ENCODE measurements at regions not wholly inside any gene's neighbourhood (a gene's known extent, or its start where the extent isn't known, plus 50 kb on each side); places are given as distances from the start of the nearest gene placed in this dataset.

DNA sequence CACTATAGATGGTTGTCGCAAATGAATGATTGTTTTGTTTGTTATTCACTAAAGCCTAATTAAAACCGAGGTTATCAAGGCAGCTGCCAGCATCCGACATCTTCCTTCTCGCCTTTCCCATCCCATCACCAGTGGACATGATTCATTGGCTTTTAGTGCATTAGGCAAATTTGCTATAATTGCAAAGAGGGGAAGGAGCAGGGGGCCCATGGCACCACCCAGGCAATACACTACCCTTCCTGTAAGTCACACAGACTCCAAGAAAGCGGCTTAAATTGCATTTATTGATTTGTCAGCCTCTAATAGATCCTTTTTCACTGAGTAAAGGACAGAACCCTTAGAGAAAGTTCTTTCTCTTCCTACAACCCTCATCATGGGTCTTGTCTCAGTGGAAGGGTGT, 169.2 kb upstream of the NCAM1 start:
- in situ Hi-C loops (cut with HindIII; ENCODE audit: low pct_ligation_motif_present, low pct_unique_long_range_greater_than_20kb, low sequenced_read_pairs) = no loop called here
- no peak for DNase-seq

DNA sequence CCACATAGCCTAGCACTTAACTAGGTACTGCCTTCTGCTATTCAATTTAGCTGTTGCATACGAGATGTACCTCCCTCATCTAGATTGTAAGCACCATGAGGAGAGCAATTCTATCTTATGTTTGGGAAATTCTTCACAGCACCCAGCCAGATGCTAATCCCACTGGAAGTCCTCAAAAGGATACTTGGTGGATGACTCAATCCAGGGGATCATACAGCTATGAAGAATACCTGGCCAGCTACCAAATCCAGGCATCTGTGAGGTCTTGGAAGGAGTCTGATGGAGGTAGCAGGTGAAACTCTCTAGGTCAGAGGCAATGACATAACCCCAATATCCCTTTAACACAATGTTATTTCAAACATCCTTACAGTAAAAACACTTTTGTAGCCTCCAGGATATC, 167.8 kb upstream of the NCAM1 start:
- no peak for DNase-seq

DNA sequence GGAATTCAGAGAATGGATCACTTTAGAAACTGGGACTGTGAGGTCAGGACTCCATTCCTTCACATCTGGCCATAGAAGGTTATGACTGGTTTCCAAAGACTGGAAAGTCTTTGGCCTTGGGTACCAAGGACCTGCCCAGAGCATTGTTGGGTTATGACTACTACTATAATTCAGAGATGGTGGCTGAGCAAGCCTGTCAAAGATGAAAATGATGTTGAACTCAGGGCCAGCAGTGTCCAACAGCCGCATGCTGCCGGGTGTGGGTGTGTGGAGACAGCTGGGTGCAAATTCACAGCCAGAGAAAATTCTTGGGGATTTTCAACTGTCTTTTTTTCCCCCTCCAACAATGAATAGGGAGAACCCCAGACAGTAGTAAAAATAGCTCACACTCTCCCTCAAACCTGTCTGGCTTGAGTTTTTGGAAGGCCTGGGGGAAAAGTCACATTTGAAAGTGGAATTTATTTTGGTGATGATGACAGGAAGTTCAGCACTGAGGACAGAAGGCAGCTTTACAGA, 166.8 kb upstream of the NCAM1 start:
- no peak for DNase-seq
- in situ Hi-C loops (cut with HindIII; ENCODE audit: low pct_ligation_motif_present, low pct_unique_long_range_greater_than_20kb, low sequenced_read_pairs) = no loop called here

More for the DNA sequence above, 167.8 kb upstream of the NCAM1 start:
- in situ Hi-C loops (cut with HindIII; ENCODE audit: low pct_ligation_motif_present, low pct_unique_long_range_greater_than_20kb, low sequenced_read_pairs) = no loop called here

DNA sequence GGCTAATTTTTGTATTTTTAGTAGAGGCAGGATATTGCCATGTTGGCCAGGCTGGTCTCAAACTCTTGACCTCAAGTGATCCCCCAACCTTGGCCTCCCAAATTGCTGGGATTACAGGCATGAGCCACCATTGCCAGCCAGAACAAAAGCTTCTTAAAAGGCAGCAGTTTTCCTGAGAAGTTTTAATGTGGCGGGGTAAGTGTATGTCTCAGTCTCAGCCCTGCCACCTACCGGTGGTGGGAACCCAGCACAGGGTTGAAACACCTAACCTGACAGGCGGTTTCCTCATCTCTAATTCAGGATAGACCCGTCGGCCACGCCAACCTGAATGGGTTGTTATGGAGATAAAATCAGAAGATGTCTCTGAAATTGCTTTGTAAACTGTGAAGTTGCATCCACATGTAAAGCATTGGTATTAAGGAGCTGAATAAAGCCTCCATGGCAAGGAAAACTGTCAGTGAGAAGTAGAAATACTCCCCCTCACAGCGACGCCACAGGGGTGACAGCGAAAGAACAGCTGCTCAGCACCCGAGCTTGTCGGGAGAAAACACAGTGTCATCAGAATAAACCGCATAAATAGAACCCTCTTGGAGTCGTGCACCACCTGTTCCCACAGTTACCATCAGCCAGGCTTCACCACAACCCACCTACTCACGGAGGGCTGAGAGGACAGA, 165.9 kb upstream of the NCAM1 start:
- in situ Hi-C loops (cut with HindIII; ENCODE audit: low pct_ligation_motif_present, low pct_unique_long_range_greater_than_20kb, low sequenced_read_pairs) = no loop called here
- peak; percentile 35 for DNase-seq

DNA sequence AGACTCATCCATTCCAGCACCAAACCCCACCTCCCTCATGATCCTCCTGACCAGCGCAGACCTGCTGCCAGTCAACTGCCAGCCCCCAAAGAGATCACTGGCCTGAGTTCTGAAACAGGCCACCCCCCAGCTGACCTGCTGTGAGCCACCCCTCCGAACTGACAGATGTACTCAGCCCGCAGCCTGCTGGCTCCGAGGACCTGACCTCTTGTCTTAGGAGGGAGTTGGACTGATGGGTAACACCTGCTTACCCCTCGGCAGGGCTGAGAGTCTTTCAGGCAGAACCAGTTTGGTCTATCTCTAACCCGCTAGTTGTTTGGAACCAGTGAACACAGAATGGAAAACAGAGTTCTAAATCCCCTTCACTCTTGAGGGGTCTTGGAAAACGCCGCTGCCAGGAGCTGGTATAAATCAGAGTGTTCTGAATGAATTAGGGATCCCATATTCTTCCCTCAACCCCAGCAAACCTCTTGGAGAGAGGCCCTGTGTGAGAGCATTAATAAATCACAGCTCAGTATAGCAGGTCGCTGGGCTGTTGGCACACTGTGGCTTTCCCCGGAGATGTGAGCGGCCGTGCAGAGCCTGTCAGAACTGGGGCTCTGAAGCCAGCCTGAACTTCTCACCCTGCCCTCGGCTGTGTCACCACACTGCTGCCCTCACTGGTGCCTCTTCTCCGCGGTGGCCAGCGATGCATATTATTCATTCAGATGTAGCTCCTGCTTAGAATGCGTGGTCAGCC, 165.1 kb upstream of the NCAM1 start:
- peak; percentile 5 for DNase-seq
- in situ Hi-C loops (cut with HindIII; ENCODE audit: low pct_ligation_motif_present, low pct_unique_long_range_greater_than_20kb, low sequenced_read_pairs) = no loop called here

DNA sequence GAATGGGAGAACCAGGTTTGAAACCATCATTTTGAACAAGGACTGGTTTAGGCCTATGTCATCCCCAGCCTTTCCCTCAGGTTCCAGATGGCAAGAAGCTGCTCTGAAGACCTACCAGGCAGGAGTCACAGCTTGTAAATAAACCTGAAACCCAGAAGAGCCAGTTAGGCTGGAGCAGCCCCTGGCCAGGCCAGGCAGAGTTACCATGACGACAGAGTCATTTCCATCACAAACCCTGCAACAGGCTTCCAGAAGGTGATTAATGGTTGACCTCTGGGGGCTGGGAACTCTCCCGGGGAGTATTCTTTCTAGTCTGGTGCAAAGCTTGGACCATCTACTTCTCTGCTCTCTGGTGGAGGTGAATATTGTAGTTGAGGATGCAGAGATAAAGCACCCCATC, 164.1 kb upstream of the NCAM1 start:
- in situ Hi-C loops (cut with HindIII; ENCODE audit: low pct_ligation_motif_present, low pct_unique_long_range_greater_than_20kb, low sequenced_read_pairs) = no loop called here
- DNase-seq = no peak

DNA sequence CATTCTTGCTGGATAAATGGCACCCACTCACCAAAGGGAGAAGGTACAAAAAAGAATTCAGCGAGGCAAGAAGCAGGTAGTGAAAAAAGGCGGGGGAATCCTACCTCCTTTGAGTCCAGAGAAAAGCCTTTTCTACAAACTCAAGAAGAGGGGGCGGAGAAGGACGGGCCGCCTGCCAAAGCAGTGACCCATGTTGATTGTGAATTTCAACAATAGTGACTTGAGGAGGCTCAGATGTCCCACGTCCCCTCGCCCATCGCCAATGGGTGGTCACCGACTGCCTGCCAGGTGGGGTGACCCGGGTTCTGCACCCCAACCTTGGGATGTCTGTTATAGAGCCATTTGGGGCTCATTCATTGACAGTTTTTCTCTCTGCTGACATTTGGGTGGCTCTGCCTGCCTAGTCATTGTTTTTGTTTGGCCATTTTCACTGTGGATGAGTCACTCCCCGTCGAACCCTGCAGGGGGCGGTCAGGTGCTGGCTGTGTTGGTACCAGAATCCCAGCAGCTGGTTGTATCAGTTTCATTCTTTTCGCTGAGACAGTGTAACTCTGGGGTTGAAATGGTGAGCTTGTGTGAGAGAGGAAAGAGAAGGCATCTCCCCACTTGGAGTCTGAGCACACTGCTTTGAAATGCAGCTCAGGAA, 163.4 kb upstream of the NCAM1 start:
- no peak for DNase-seq

DNA sequence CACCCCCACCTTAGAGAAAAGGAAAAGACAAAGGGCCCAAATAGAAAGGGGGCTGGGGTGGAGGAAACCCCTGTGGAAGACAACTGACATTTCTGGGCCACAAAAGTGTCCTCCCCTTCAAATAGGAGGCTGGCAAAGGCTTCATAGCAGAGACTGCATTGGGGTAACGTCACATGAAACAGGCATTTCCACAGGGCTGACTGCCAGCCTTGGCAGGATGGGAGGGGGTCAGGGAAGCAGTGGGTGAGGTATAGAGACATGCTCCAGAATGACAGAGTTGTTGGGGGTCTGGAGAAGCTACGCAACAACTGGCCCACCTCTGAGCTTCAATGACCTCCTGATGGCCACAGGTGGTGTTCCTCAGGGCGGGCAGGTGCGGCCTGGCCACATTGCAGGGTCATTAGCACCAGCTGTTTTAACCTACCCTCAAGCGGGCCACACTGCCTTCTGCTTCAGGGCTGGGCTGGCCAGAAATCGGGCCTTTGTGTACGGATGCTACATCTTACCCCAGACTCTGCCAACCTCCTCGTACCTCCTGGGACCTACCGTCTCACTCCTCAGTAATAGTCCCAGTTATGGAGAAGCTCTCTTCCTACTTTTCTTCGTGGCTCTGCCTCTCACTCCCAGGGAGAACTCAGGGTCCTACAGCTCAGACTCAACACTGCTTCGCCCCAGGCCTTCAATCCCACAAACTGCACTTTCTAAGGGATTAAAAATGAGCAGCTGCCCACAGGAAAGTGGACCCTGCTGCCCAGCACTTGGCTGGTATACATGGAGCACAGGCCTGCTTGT, 160.0 kb upstream of the NCAM1 start:
- DNase-seq = no peak
- in situ Hi-C loops (cut with HindIII; ENCODE audit: low pct_ligation_motif_present, low pct_unique_long_range_greater_than_20kb, low sequenced_read_pairs) = no loop called here

More for the DNA sequence above, 163.4 kb upstream of the NCAM1 start:
- in situ Hi-C loops (cut with HindIII; ENCODE audit: low pct_ligation_motif_present, low pct_unique_long_range_greater_than_20kb, low sequenced_read_pairs) = no loop called here

DNA sequence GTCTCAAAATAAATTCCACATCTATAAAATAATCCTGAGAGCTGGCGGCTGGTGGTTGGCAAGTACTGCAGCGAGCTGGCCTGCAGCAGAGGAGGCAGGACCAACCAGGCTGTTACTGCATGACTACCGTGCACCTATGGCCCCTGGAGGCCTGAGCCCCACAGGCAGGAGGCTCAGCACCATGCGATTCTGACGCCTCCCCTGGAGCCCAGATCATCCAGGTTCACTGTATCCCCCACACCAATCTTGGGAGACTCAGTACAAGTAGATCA, 159.5 kb upstream of the NCAM1 start:
- in situ Hi-C loops (cut with HindIII; ENCODE audit: low pct_ligation_motif_present, low pct_unique_long_range_greater_than_20kb, low sequenced_read_pairs) = no loop called here

DNA sequence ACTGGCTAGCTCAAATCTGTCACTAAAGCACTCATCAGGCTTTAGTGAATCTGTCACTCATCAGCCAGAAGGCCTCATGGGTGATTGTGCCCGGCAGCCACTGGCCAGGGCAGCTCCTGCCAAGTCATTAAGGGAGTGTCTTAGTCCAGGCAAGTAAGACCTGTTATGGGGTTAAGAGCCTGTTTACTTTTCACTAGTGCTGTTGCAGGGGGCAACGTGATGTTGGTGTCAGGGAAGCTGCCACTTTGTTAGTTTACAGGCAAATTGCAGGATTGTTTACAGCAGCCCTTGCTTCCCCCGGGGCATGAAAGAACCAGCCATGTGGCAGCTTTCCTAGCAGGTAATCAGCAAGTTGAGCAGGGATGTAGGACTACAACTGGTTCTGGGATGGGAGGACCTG, 155.6 kb upstream of the NCAM1 start:
- in situ Hi-C loops (cut with HindIII; ENCODE audit: low pct_ligation_motif_present, low pct_unique_long_range_greater_than_20kb, low sequenced_read_pairs) = no loop called here
- no peak for DNase-seq

More for the DNA sequence above, 159.5 kb upstream of the NCAM1 start:
- no peak for DNase-seq

DNA sequence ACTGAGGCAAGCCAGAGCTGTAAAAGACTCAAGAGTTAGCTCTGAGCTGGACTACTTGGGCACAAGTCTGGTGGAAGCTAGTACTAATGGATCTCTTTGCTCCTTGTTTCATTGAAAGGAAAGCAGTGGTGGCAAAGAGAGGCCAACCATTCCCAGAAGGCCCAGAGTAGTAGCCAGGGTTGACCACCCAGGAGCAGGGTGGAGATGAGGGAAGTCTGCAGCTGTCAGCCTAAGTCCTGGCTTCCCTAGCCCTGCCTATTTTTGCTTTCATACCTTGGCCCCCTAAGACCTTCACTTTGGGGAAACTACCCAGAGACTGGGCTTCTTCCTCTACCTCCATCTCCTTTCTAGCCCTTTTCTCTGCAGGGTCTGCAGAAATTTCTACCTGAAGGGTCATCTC, 155.0 kb upstream of the NCAM1 start:
- DNase-seq = no peak
- in situ Hi-C loops (cut with HindIII; ENCODE audit: low pct_ligation_motif_present, low pct_unique_long_range_greater_than_20kb, low sequenced_read_pairs) = no loop called here

DNA sequence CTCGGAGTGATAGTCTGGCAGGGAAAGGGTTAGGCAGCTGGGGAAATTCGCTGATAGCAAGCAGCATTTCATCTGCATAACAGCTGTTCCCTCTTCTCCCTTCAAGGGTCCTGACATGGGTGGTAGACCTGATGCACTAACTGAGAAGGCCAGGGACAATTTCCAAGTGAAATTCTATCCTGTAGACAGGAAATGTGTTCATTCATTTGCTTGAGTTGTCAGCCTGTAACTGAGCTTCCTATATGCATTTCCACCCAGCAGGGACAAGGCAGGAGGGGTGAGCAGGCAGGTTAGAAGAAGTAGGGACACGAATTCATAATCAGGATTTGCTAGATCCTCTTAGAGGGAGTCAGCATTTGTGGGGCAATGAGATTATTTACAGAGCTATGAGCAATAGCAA, 154.3 kb upstream of the NCAM1 start:
- DNase-seq = no peak
- in situ Hi-C loops (cut with HindIII; ENCODE audit: low pct_ligation_motif_present, low pct_unique_long_range_greater_than_20kb, low sequenced_read_pairs) = no loop called here

DNA sequence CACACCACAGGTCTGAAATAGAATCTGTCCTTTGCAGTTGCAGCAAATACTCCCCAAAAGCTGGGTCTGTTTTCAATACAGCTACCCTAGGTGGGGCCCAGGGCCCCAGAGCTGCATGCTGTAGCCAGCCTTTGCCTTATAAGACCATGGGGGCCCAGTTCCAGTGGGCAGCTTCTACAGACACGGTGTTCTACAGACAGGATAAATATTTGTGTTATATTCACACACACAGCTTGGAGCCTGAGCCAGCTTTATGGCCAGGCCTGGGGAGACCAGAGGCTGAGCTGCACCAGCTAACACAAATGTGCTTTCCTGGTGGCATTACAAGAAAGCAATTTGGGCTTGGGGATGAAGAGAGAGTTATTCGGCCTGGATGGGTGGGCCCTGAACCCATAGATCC, 151.8 kb upstream of the NCAM1 start:
- in situ Hi-C loops (cut with HindIII; ENCODE audit: low pct_ligation_motif_present, low pct_unique_long_range_greater_than_20kb, low sequenced_read_pairs) = no loop called here
- DNase-seq = no peak

DNA sequence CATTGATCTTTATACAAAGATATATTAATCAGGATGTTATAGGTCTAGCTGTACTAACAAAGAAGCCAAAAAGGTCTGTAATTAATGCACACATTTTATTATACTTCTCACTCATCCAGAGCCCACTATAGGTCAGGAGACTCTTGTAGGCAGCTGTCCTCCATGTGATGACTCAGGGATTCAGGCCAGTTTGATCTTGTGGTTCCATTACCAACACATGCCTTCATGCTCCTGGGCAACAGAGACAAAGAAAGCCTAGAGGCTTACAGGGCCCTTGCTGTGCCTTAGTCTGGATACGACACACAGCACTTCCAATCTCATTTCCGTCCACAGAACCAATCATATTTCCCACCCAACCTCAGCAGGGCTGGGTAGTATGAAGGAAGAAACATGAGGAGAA, 150.3 kb upstream of the NCAM1 start:
- in situ Hi-C loops (cut with HindIII; ENCODE audit: low pct_ligation_motif_present, low pct_unique_long_range_greater_than_20kb, low sequenced_read_pairs) = no loop called here
- DNase-seq = no peak

DNA sequence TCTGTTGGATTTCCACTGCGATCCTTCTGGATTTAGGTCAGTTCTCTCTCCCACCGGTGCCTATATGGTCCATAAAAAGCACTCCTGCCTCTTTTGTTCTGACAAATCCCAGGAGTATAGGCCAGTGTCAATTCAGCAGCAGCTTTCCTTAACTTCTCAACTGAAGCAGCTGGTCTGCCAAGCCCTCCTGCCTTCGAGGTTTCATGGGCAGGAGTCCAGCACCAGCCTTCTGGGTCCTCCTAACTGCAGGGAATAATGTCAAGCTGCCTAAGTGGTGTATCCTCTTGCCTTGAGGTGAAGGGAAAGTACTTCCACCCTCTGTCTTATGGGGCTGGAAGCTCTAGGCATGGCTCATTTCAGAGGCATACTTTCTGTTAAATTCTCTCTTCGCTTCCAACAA, 149.4 kb upstream of the NCAM1 start:
- in situ Hi-C loops (cut with HindIII; ENCODE audit: low pct_ligation_motif_present, low pct_unique_long_range_greater_than_20kb, low sequenced_read_pairs) = no loop called here
- no peak for DNase-seq

DNA sequence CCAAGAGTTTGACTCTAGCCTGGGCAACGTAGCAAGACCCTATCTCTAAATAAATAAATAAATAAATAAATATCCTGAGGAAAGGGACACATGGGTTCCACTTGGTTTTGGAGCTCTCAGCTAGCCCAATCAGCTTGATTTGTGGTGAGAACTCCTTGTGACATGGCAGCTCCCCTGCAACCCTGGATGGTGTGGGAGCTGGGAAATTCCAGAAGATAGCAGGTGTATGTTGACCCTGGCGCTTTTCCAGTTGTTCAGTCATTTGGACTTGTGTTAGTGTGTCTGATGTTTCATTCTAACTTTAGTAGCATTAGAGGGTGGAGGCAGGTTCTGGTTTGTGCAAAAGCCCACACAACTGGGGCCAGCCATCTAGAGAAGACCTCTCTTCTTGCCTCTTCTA, 148.5 kb upstream of the NCAM1 start:
- in situ Hi-C loops (cut with HindIII; ENCODE audit: low pct_ligation_motif_present, low pct_unique_long_range_greater_than_20kb, low sequenced_read_pairs) = no loop called here

DNA sequence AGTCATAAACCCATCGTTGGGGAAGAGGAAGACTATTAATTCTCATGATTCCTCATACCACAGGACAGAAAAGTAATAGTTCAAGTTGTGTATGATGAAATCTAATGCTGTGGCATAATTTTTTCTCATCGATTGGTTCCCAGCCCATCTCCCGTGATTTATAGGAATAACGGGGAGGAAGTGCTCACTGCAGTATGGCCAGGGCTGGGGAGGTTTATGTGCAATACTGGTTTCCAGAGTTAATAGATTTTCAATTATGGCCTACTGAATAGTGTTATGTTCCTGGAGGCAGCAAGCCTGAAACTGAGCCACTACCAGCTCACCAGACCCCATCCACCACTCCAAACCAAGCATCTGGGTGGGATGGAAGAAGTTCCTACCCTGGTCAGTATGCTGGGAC, 147.1 kb upstream of the NCAM1 start:
- in situ Hi-C loops (cut with HindIII; ENCODE audit: low pct_ligation_motif_present, low pct_unique_long_range_greater_than_20kb, low sequenced_read_pairs) = no loop called here
- DNase-seq = no peak

More for the DNA sequence above, 148.5 kb upstream of the NCAM1 start:
- no peak for DNase-seq

DNA sequence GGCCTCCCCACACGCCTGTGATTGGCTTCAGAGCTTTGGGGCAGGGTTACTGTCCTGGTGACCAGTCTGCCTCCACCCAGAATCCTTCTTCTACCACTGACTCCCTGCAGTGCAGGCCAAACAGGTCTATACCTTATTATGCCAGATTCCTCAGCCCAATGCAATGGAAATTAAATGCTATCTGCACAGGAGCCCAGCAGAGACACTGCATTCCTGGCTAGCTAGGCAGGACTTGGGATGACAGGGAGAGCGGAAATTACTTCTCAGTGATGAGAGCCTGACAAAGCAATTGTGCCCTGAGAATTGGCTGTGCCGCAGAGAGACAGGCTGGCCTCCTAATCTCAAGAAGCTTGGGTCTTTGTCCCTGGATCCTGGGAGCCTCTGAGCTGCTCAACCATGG, 143.8 kb upstream of the NCAM1 start:
- in situ Hi-C loops (cut with HindIII; ENCODE audit: low pct_ligation_motif_present, low pct_unique_long_range_greater_than_20kb, low sequenced_read_pairs) = no loop called here
- no peak for DNase-seq
